ENCODE measurements at regions not wholly inside any gene's neighbourhood (a gene's known extent, or its start where the extent isn't known, plus 50 kb on each side); places are given as distances from the start of the nearest gene placed in this dataset.

DNA sequence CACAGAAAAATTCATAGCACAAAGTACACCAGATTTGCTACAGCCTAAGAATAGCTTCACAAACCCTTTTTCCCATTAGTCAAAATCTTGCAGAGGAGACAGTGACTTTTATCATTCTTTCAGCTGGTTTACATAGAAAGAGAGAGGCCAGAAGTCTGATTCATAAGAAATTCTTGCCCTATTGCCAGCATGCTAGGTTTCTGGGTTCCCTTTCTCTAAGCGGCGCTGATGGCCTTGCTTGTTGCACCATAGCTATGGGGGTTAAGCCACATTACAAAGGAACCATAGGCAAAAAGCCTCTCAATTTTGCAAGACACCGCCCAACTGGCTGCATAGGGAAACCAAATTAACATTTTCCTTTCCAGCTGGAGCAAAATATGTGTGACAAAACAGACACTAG lies 87.4 kb downstream of the ZNF467 start:
- Histone ChIP-seq H3K9me3 (ENCODE audit: control insufficient read depth in 2 of 3, insufficient read depth in 1 of 3, low read length in 3 of 3) (peaks cover 0 to under 1% (median 0%) of the 10 kb centered on the region in 3 donors), H3K9ac (ENCODE audit: low read length in 3 of 3) (no peak overlapping the region), H3K27ac (ENCODE audit: low read depth in 2 of 2, low read length in 2 of 2) (no peak overlapping the region), H3K36me3 (ENCODE audit: control insufficient read depth in 2 of 3, insufficient read depth in 3 of 3, low read length in 3 of 3) (no peaks in the 10 kb centered on the region), H3K27me3 (ENCODE audit: control insufficient read depth, insufficient read depth, low read length) (peaks cover 7% of the 10 kb centered on the region), H3K4me1 (ENCODE audit: control insufficient read depth in 2 of 3, insufficient read depth in 2 of 3, low read depth in 1 of 3, low read length in 3 of 3) (no peaks in the 10 kb centered on the region), H3K4me3 (ENCODE audit: low read length in 3 of 3) (no peak overlapping the region)
- no peak for TF ChIP-seq CTCF (IDR thresholded peaks at IDR 0.05; ENCODE audit: borderline replicate concordance, extremely low read depth, insufficient read depth)
- no peak for DNase-seq
- intact Hi-C loops (cut with DNase I), result no loop called here
- FAIRE-seq, result no peak

GRCh38 chr7:149685455-149685854 lies 87.9 kb downstream of the ZNF467 start:
- TF ChIP-seq CTCF (IDR thresholded peaks at IDR 0.05; ENCODE audit: borderline replicate concordance, extremely low read depth, insufficient read depth), result no peak
- Histone ChIP-seq H3K4me3 (ENCODE audit: low read length in 3 of 3) (no peak overlapping the region), H3K36me3 (ENCODE audit: control insufficient read depth in 2 of 3, insufficient read depth in 3 of 3, low read length in 3 of 3) (no peaks in the 10 kb centered on the region), H3K9me3 (ENCODE audit: control insufficient read depth in 2 of 3, insufficient read depth in 1 of 3, low read length in 3 of 3) (peaks cover 0 to 4% (median 0%) of the 10 kb centered on the region in 3 donors), H3K4me1 (ENCODE audit: control insufficient read depth in 2 of 3, insufficient read depth in 2 of 3, low read depth in 1 of 3, low read length in 3 of 3) (no peaks in the 10 kb centered on the region), H3K27ac (ENCODE audit: low read depth in 2 of 2, low read length in 2 of 2) (no peak overlapping the region), H3K9ac (ENCODE audit: low read length in 3 of 3) (no peak overlapping the region), H3K27me3 (ENCODE audit: control insufficient read depth, insufficient read depth, low read length) (peaks cover 3% of the 10 kb centered on the region)
- intact Hi-C loops (cut with DNase I), result no loop called here
- DNase-seq, result no peak
- no peak for FAIRE-seq

- Histone ChIP-seq H3K4me1 (ENCODE audit: control insufficient read depth in 2 of 3, insufficient read depth in 2 of 3, low read depth in 1 of 3, low read length in 3 of 3) (no peaks in the 10 kb centered on the region), H3K27ac (ENCODE audit: low read depth in 2 of 2, low read length in 2 of 2) (no peak overlapping the region), H3K9ac (ENCODE audit: low read length in 3 of 3) (no peak overlapping the region), H3K27me3 (ENCODE audit: control insufficient read depth, insufficient read depth, low read length) (no peaks in the 10 kb centered on the region), H3K9me3 (ENCODE audit: control insufficient read depth in 2 of 3, insufficient read depth in 1 of 3, low read length in 3 of 3) (peaks cover 0 to 4% (median 0%) of the 10 kb centered on the region in 3 donors), H3K4me3 (ENCODE audit: low read length in 3 of 3) (no peak overlapping the region), H3K36me3 (ENCODE audit: control insufficient read depth in 2 of 3, insufficient read depth in 3 of 3, low read length in 3 of 3) (no peaks in the 10 kb centered on the region)
- no peak for TF ChIP-seq CTCF (IDR thresholded peaks at IDR 0.05; ENCODE audit: borderline replicate concordance, extremely low read depth, insufficient read depth)
- DNase-seq (no peak), FAIRE-seq (peak; percentile 83)
- intact Hi-C loops (cut with DNase I), result no loop called here
These were observed 89.5 kb downstream of the ZNF467 start for GRCh38 chr7:149683898-149684297.

- DNase-seq, result no peak
- no peak overlapping the region for H3K9ac ChIP-seq (ENCODE audit: low read length in 3 of 3)
- no peak for TF ChIP-seq CTCF (IDR thresholded peaks at IDR 0.05; ENCODE audit: borderline replicate concordance, extremely low read depth, insufficient read depth)
- no peaks in the 10 kb centered on the region for H3K4me1 ChIP-seq (ENCODE audit: control insufficient read depth in 2 of 3, insufficient read depth in 2 of 3, low read depth in 1 of 3, low read length in 3 of 3)
- intact Hi-C loops (cut with DNase I), result no loop called here
- H3K36me3 ChIP-seq (ENCODE audit: control insufficient read depth in 2 of 3, insufficient read depth in 3 of 3, low read length in 3 of 3), result no peaks in the 10 kb centered on the region
- H3K4me3 ChIP-seq (ENCODE audit: low read length in 3 of 3), result no peak overlapping the region
- H3K27ac ChIP-seq (ENCODE audit: low read depth in 2 of 2, low read length in 2 of 2), result no peak overlapping the region
- H3K27me3 ChIP-seq (ENCODE audit: control insufficient read depth, insufficient read depth, low read length), result no peaks in the 10 kb centered on the region
- FAIRE-seq, result no peak
- H3K9me3 ChIP-seq (ENCODE audit: control insufficient read depth in 2 of 3, insufficient read depth in 1 of 3, low read length in 3 of 3), result peaks cover 0 to 4% (median 0%) of the 10 kb centered on the region in 3 donors
These were observed 90.2 kb downstream of the ZNF467 start for GRCh38 chr7:149683181-149683580.

Data from kidney (tissue), 13 donors.